Stimulated activated CD4-positive, alpha-beta T cell treated with anti-CD3 and anti-CD28 coated beads, Interleukin-12 subunit alpha, Interleukin-12 subunit beta, amount 100 ng/mL, for 4 hours (primary cell): ENCODE measurements at regions not wholly inside any gene's neighbourhood (a gene's known extent, or its start where the extent isn't known, plus 50 kb on each side); places are given as distances from the start of the nearest gene placed in this dataset.

Experiments used
- DNase-seq: peaks from one replicate; pipeline ENCODE4 v3.0.0-alpha.2; 2020

DNA sequence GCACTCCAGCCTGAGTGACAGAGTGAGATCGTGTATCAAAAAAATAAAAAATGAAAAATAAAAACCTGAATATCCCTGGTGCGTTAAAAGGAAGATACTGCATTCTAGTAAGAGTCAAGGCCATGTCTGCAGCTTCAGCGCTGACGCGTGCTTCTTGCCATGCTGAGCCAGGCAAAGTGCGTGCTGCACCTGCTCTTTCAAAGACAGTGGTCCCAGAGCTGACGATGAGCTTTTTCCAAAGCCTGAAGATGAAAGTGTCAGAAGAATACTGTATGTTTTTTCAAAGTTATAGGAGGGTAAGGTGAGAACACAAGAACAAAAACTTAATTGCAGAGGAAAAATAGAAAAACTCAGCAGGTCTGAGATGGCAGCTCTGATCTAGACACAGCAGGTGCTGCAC, 115.1 kb downstream of the RNASET2 start:
- no peak for DNase-seq

- no peak for DNase-seq
Observed at GRCh38 chr6:166839569-166839968, 116.8 kb downstream of the RNASET2 start.

DNA sequence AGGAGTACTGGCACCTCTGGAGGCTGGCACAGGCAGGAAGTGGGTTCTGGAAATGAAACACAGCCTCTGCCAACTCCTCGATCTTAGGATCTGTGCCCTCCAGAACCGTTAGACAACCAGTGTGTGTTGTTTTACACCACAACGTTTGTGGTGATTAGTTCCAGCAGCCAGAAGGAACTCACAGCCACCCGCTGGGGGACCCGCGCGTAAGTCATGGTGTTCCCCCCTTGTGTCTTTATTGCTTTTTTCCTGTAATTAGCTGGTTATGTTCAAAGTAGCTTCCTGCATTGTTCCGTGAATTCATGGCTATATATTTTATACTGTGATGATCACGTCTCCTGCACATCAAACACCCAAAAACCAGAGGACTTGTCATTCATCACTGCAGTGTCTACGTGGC, 117.4 kb downstream of the RNASET2 start:
- no peak for DNase-seq

- DNase-seq, result no peak
Observed at GRCh38 chr6:166836785-166837718, 119.3 kb downstream of the RNASET2 start.

DNA sequence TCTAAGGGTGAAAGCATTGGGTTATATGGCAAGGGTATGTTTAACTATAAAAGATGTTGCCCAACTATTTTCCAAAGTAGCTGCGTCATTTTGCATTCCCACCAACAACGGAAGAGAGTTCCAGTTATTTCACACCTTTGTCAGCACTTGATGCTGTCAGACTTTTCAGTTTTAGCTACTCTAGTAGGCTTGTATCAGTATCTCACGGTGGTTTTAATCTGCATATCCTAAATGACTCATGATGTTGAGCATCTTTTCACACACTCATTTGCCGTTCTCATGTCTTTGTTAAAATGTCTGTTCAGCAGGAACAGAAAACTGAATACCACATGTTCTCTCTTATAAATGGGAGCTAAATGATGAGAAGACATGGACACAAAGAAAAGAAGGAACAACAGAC, 122.3 kb downstream of the RNASET2 start:
- no peak for DNase-seq

GRCh38 chr6:166830891-166831363, 125.4 kb downstream of the RNASET2 start:
- DNase-seq, result no peak

DNA sequence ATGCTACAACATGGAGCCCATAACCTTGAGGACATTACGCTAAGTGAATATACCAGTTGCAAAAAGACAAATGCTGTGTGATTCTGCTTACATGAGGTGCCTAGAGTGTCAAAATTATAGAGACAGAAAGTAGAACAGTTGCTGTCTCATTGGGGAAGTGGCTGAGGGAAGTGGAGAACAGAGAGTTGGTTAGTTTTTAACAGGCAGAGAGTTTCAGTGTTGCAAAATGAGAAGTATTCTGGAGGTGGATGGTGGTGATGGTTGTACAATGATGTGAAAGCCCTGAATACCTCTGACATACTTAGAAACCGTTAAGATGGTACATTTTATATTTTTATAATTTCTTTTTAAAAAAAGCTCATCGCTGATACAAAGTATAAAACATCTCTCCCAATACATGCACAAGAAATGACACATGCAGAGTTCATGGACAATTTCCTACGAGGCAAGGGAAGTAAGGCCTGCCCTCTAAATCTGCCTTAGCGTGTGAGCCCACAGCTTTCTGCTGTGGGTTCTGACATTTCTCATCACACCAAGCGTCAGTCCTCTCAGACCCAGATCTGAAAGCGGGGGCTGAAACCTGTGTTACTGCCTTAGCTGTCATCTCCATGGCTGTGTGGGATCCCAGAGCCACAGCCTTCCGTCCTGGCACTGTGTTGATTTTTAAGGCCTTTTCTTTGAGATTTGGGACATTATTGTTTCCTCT, 126.0 kb downstream of the RNASET2 start:
- DNase-seq, result no peak

DNA sequence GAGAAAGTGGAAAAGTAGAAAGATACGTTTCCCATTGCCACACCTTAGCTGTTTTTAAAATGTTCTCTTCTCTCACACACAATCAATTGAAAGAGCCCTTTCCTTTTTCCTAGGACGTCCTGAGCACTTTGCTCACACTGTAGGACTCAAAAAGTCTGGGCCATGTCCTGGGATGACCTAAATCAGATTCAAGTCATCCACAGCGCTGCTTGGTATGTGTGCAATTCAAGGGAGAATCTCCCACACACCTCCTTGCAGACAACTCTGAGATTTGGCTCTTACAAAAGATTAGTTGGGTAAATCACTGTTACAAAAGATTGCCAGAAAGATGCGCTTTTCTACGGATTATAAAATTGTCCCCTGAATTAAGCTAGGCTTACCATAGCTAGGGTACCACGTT, 130.1 kb downstream of the RNASET2 start:
- no peak for DNase-seq

- no peak for DNase-seq
Observed at GRCh38 chr6:166825553-166826145, 130.7 kb downstream of the RNASET2 start.

- DNase-seq, result no peak
Observed at GRCh38 chr6:166824880-166825250, 131.5 kb downstream of the RNASET2 start.

DNA sequence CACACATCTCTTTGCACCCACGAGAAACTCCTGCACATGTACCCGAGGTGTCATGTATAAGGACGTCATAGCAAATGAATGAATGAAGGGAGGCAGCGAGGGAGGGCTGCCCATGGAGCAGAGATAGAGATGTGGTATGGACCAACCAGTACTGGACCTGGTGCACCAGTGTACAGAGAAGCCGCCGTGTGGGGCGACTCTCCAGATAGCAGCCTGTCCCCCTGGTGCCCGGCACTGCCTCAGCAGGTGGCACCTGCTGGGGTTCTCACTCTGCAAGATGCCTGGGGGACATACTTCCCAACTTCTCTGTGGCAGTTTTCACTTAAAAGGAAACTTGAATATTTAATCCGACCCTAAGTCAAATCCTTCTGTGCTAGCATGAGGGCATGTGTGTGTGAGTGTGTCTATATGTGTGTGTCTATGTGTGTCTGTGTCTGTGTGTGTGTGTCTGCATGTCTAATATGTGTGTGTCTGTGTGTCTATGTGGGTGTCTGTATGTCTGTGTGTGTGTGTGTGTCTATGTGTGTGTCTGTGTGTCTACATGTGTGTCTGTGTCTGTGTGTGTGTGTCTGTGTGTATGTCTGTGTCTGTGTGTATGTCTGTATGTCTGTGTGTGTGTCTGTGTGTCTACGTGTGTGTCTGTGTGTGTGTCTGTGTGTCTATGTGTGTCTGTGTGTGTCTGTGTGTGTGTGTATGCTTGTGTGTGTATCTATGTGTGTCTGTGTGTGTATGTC, 132.0 kb downstream of the RNASET2 start:
- DNase-seq, result no peak

GRCh38 chr6:166822609-166823008, 133.7 kb downstream of the RNASET2 start:
- no peak for DNase-seq

DNA sequence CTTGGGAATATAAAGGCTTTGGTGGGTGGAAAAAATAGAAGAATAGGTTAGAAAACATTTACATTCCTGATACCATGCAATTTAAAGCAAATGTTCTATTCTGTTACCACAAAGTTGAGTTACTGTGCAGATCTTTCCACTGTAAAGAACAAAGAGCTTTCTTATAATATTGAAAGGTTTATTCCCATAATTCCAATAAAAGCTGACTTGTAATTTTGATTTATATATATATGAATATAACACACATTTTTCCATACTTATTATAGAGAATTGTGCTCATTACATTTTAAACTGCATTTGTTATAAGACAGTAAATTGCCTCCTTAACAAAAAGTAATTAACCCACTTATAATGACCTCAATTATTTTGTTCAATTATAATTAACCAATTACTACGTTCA, 135.9 kb downstream of the RNASET2 start:
- DNase-seq, result no peak

GRCh38 chr6:166820070-166820469, 136.3 kb downstream of the RNASET2 start:
- DNase-seq, result no peak

- no peak for DNase-seq
Observed at GRCh38 chr6:166815629-166816028, 140.7 kb downstream of the RNASET2 start.

DNA sequence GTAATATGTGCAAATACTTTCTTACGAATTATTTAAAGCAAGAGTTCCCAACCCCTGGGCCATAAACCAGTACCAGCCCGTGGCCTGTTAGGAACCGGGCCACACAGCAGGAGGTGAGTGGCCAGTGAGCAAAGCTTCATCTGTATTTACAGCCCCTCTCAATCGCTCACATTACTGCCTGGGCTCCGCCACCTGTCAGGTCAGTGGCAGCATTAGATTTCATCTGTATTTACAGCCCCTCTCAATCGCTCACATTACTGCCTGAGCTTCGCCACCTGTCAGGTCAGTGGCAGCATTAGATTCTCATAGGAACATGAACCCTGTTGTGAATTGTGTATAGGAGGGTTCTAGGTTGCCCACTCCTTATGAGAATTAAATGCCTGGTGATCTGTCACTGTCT, 142.0 kb downstream of the RNASET2 start:
- no peak for DNase-seq

DNA sequence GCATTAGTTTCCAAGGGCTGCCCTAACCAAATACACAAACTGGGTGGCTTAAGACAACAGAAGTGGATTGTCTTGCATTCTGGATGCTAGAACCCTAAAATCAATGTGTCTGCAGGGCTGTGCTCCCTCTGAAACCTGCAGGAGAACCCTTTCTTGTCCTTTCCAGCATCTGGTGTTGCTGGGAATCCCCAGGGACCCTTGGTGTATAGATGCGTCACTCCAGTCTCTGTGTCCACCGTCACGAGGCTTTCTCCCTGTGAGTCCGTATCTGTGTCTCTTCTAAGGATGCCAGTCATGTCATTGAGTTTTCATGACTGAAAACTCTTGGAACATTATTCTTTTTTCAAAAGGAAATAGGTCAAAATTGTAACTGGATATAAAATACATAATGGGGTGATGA, 142.9 kb downstream of the RNASET2 start:
- no peak for DNase-seq

DNA sequence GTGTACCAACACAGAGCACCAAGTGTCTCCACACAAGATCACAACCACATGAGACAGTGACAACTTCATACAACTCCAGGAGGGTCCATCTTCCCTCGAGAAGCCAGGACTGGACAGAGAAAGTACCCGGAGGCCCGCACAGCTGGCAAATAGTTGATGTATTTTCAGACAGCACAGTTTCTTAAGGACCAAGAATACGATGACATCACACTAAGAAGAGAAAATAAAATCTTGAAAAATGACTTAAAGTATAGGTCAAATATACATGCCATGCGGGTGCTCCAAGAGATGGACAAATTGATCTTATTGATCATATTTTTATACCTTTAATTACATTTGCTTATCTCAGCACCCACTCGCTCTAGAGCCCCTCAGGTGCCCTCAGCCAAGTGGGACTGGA, 145.5 kb downstream of the RNASET2 start:
- no peak for DNase-seq

GRCh38 chr6:166809721-166810120, 146.6 kb downstream of the RNASET2 start:
- DNase-seq, result no peak

GRCh38 chr6:166806962-166807757, 149.2 kb downstream of the RNASET2 start:
- DNase-seq, result no peak

DNA sequence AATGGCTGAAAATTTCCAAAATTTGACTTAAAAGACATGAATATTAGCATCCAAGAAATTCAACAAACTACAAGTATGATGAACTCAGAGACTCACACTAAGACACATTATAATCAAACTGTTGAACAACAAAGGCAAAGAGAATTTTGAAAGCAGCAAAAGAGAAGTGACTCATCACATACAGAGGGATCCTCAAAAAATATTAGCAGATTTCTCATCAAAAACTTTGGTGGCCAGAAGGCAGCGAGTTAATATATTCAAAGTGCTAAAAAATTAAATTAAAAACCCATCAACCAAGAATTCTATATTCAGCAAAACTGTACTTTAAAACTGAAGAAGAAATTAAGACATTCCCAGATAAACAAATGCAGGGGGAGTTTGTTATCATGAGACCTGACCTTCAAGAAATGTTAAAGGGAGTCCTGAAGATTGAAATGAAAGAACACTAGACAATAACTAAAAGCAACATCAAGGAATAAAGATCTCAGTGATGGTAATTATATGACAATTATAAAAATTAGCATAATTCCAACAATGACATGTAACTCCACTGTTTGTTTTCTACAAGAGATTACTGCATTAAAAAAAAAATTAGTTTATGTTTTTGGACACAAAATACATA, 150.0 kb downstream of the RNASET2 start:
- no peak for DNase-seq

DNA sequence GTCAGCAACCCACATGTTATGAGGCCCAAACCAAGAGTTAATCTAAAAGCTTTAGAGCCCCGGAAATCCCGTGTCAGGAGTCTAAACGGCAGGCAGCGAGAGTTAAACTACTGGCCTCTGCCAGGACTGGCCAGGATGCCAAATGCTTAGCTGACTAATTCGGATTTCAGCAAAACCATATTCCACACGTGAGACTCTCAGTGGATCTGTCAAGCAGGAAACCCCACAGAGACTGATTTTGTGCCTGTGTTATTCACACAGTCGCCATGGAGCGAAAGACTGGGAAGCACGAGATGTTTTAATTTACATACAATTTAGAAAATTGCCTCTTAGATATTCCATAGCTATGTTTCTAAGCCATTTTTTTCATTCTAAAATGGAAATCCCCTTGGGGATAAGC, 152.9 kb downstream of the RNASET2 start:
- no peak for DNase-seq
